H1 (cell line): ENCODE measurements at regions not wholly inside any gene's neighbourhood (a gene's known extent, or its start where the extent isn't known, plus 50 kb on each side); places are given as distances from the start of the nearest gene placed in this dataset.

Experiments
- KDM5A ChIP-seq: fragments of 200-600 bp; IDR thresholded peaks from 2 replicates; pipeline ENCODE4 v1.7.1; 2012; ENCODE audit warnings: mild to moderate bottlenecking, low read length, inconsistent platforms, mixed read lengths
- MAFK ChIP-seq: IDR thresholded peaks from 2 replicates; pipeline ENCODE4 v1.6.1; 2012; ENCODE audit warnings: low read depth, mild to moderate bottlenecking, improper control_type of control experiment, low read length
- PHF8 ChIP-seq: fragments of 200-600 bp; sonication (generic); conservative IDR thresholded peaks from 2 replicates; pipeline ENCODE4 v1.7.1; 2012; ENCODE audit warnings: low read depth, mild to moderate bottlenecking, inconsistent platforms, low read length, moderate library complexity
- POLR2A ChIP-seq, 2 experiments: IDR thresholded peaks; 1 replicate in 1 of 2; 2 replicates in 1 of 2; pipeline ENCODE4 v1.6.1; 2011; ENCODE audit warnings: low read depth in 2 of 2, low read length in 2 of 2, mild to moderate bottlenecking in 2 of 2; ENCODE audit errors: control extremely low read depth in 1 of 2
- RNF2 ChIP-seq: fragments of 200-900, 300-1000 bp; sonication (generic); IDR thresholded peaks from 2 replicates; pipeline ENCODE4 v1.7.1; 2016; ENCODE audit warnings: borderline replicate concordance, low read depth, mild to moderate bottlenecking, antibody characterized with exemption, low read length; ENCODE audit not compliant: poor library complexity, severe bottlenecking; ENCODE audit errors: missing control alignments
- SP2 ChIP-seq: IDR thresholded peaks from 2 replicates; pipeline ENCODE4 v1.6.1; 2012; ENCODE audit warnings: mild to moderate bottlenecking, low read length, inconsistent platforms
- TAF1 ChIP-seq: IDR thresholded peaks from 2 replicates; pipeline ENCODE4 v1.6.1; 2011; ENCODE audit warnings: mild to moderate bottlenecking, low read depth, low read length
- TBP ChIP-seq: IDR thresholded peaks from 2 replicates; pipeline ENCODE4 v1.6.1; 2011; ENCODE audit warnings: low read depth, low read length, improper control_type of control experiment
- TF ChIP-seq, protein P1 (sequence below), 3 experiments: IDR thresholded peaks; 1 replicate in 2 of 3; 2 replicates in 1 of 3; pipeline versions ENCODE4 v1.5.1 to v1.6.1; 2011; ENCODE audit warnings: low read length in 3 of 3, mild to moderate bottlenecking in 3 of 3, inconsistent platforms in 2 of 3, low read depth in 1 of 3, moderate library complexity in 1 of 3; ENCODE audit not compliant: insufficient read depth in 1 of 3; ENCODE audit errors: control extremely low read depth in 1 of 3
- TF ChIP-seq, protein P2 (sequence below): IDR thresholded peaks from 2 replicates; pipeline ENCODE4 v1.6.1; 2012; ENCODE audit warnings: inconsistent platforms
- TF ChIP-seq, protein P3 (sequence below): IDR thresholded peaks from 2 replicates; pipeline ENCODE4 v1.6.1; 2012; ENCODE audit warnings: low read length, inconsistent platforms

DNA sequence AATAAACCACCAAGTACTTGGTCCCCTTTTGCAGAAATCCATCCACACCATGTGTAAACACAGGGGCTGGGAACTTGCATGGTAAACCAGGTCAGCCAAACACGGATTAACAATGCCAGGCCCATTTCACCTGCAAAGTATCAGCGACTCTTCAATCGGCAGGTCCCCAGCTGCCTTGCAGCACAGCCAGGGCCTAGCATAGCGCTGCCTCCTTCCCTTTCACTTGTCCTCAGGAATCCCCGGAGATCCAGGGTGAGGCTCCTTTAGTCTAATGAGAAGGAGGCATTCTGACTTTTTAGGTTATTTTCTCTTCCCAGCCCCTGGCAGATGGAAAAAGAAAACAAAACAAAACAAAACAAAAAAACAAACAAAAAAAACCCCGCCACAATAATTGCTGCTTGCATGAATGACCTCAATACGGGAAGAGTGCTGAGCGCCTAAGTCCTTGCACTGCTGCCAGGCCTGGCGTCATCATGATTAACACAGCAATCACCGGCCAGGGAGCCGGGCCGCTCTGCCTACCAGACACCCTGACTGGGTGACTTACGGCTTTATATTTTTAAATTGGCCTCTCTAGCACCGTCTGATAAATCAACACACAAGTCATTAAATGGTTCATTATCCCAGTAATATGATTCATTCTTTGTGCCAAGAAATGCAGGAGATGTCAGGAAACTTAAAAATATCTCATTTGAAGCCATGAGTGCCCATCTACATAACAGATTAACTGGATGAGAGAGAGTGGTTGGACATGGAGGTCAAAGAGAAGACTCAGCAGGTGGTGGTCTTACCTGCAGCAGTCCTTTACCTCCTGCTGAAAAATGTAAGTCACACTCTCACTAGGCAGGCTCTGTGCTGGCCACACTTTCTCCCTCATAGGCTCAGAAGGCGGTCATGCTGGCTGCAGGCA lies 692.7 kb downstream of the UQCRFS1 start:
- TF ChIP-seq, protein P1, sequence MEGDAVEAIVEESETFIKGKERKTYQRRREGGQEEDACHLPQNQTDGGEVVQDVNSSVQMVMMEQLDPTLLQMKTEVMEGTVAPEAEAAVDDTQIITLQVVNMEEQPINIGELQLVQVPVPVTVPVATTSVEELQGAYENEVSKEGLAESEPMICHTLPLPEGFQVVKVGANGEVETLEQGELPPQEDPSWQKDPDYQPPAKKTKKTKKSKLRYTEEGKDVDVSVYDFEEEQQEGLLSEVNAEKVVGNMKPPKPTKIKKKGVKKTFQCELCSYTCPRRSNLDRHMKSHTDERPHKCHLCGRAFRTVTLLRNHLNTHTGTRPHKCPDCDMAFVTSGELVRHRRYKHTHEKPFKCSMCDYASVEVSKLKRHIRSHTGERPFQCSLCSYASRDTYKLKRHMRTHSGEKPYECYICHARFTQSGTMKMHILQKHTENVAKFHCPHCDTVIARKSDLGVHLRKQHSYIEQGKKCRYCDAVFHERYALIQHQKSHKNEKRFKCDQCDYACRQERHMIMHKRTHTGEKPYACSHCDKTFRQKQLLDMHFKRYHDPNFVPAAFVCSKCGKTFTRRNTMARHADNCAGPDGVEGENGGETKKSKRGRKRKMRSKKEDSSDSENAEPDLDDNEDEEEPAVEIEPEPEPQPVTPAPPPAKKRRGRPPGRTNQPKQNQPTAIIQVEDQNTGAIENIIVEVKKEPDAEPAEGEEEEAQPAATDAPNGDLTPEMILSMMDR (IDR thresholded peaks at IDR 0.05; ENCODE audit: control extremely low read depth in 1 of 3, insufficient read depth in 1 of 3, low read depth in 1 of 3, low read length in 3 of 3) = no peak
- TF ChIP-seq TAF1 (no peak), MAFK (no peak), TBP (no peak), RNF2 (no peak), KDM5A (no peak), SP2 (no peak), POLR2A (IDR thresholded peaks at IDR 0.05; ENCODE audit: control extremely low read depth in 1 of 2, low read depth in 2 of 2, low read length in 2 of 2) (no peak), PHF8 (no peak)
- TF ChIP-seq, protein P2, sequence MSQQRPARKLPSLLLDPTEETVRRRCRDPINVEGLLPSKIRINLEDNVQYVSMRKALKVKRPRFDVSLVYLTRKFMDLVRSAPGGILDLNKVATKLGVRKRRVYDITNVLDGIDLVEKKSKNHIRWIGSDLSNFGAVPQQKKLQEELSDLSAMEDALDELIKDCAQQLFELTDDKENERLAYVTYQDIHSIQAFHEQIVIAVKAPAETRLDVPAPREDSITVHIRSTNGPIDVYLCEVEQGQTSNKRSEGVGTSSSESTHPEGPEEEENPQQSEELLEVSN = no peak
- TF ChIP-seq, protein P3, sequence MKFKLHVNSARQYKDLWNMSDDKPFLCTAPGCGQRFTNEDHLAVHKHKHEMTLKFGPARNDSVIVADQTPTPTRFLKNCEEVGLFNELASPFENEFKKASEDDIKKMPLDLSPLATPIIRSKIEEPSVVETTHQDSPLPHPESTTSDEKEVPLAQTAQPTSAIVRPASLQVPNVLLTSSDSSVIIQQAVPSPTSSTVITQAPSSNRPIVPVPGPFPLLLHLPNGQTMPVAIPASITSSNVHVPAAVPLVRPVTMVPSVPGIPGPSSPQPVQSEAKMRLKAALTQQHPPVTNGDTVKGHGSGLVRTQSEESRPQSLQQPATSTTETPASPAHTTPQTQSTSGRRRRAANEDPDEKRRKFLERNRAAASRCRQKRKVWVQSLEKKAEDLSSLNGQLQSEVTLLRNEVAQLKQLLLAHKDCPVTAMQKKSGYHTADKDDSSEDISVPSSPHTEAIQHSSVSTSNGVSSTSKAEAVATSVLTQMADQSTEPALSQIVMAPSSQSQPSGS = no peak
